Stomach smooth muscle (tissue), 2 donors: ENCODE measurements at regions not wholly inside any gene's neighbourhood (a gene's known extent, or its start where the extent isn't known, plus 50 kb on each side); places are given as distances from the start of the nearest gene placed in this dataset.
"Not testable (repeated sequence)": the region's sequence is repeated elsewhere in the genome, so short reads cannot be mapped to it uniquely, and the experiment has no call there.

Experiments
- H3K27ac ChIP-seq: one replicate; pipeline ENCODE4 v1.7.0; 2013; ENCODE audit warnings: mild to moderate bottlenecking, low read length, inconsistent platforms
- H3K27me3 ChIP-seq, 2 donors: one replicate each; pipeline ENCODE4 v1.7.0; 2013; ENCODE audit warnings: low read length in 2 of 2; ENCODE audit not compliant: insufficient read depth in 2 of 2, control insufficient read depth in 1 of 2
- H3K36me3 ChIP-seq, 2 donors: one replicate each; pipeline ENCODE4 v1.7.0; 2013; ENCODE audit warnings: low read length in 2 of 2; ENCODE audit not compliant: control insufficient read depth in 2 of 2, insufficient read depth in 2 of 2
- H3K4me1 ChIP-seq: one replicate; pipeline ENCODE4 v1.7.0; 2013; ENCODE audit warnings: low read length; ENCODE audit not compliant: control insufficient read depth, insufficient read depth
- H3K4me3 ChIP-seq, 2 donors: one replicate each; pipeline ENCODE4 v1.7.0; 2013; ENCODE audit warnings: low read length in 2 of 2
- H3K9ac ChIP-seq, 2 donors: one replicate each; pipeline ENCODE4 v1.7.0; 2013; ENCODE audit warnings: low read length in 2 of 2, mild to moderate bottlenecking in 1 of 2
- H3K9me3 ChIP-seq, 2 donors: one replicate each; pipeline ENCODE4 v1.7.0; 2013; ENCODE audit warnings: low read length in 2 of 2; ENCODE audit not compliant: control insufficient read depth in 2 of 2
- donor health status: healthy.
- donor health status: Pancreatic carcinoma.

GRCh38 chr3:35137612-35138011, 501.7 kb upstream of the ARPP21 start:
- Histone ChIP-seq H3K9me3 (peaks cover 0 to 6% of the 10 kb centered on the region in 2 donors), H3K27me3 (no peaks in the 10 kb centered on the region)

GRCh38 chr3:35141406-35141805, 497.9 kb upstream of the ARPP21 start:
- no peaks in the 10 kb centered on the region for H3K27me3 ChIP-seq

More at GRCh38 chr3:35137612-35138011, 501.7 kb upstream of the ARPP21 start:
- no peak overlapping the region for H3K9ac ChIP-seq
- H3K4me3 ChIP-seq, result no peak overlapping the region
- no peaks in the 10 kb centered on the region for H3K4me1 ChIP-seq
- H3K27ac ChIP-seq, result no peak overlapping the region
- no peaks in the 10 kb centered on the region for H3K36me3 ChIP-seq

GRCh38 chr3:35144011-35144410, 495.3 kb upstream of the ARPP21 start:
- Histone ChIP-seq H3K27me3 (no peaks in the 10 kb centered on the region), H3K4me1 (no peaks in the 10 kb centered on the region), H3K4me3 (no peak overlapping the region), H3K9me3 (peaks cover 0 to 6% of the 10 kb centered on the region in 2 donors), H3K9ac (no peak overlapping the region), H3K36me3 (no peaks in the 10 kb centered on the region), H3K27ac (no peak overlapping the region)

More at GRCh38 chr3:35141406-35141805, 497.9 kb upstream of the ARPP21 start:
- H3K36me3 ChIP-seq, result no peaks in the 10 kb centered on the region
- H3K4me3 ChIP-seq, result no peak overlapping the region
- H3K27ac ChIP-seq, result no peak overlapping the region
- H3K9ac ChIP-seq, result no peak overlapping the region
- H3K4me1 ChIP-seq, result no peaks in the 10 kb centered on the region
- H3K9me3 ChIP-seq, result peaks cover 0 to 6% of the 10 kb centered on the region in 2 donors

GRCh38 chr3:35146256-35147035, 492.9 kb upstream of the ARPP21 start:
- H3K27ac ChIP-seq, H3K9ac ChIP-seq, H3K4me1 ChIP-seq, H3K4me3 ChIP-seq, H3K36me3 ChIP-seq, H3K27me3 ChIP-seq, H3K9me3 ChIP-seq: not testable (repeated sequence)

GRCh38 chr3:35183927-35184675, 455.2 kb upstream of the ARPP21 start:
- H3K4me3 ChIP-seq, result no peak overlapping the region
- no peaks in the 10 kb centered on the region for H3K4me1 ChIP-seq
- no peaks in the 10 kb centered on the region for H3K27me3 ChIP-seq
- H3K9ac ChIP-seq, result no peak overlapping the region
- peaks cover 0 to 8% of the 10 kb centered on the region in 2 donors for H3K9me3 ChIP-seq
- H3K27ac ChIP-seq, result no peak overlapping the region
- H3K36me3 ChIP-seq, result no peaks in the 10 kb centered on the region

GRCh38 chr3:35184775-35185174, 454.6 kb upstream of the ARPP21 start:
- no peaks in the 10 kb centered on the region for H3K4me1 ChIP-seq
- no peak overlapping the region for H3K4me3 ChIP-seq
- H3K27ac ChIP-seq, result no peak overlapping the region
- no peaks in the 10 kb centered on the region for H3K36me3 ChIP-seq
- H3K9me3 ChIP-seq, result peaks cover 0 to 8% of the 10 kb centered on the region in 2 donors
- no peak overlapping the region for H3K9ac ChIP-seq
- no peaks in the 10 kb centered on the region for H3K27me3 ChIP-seq

GRCh38 chr3:35187908-35188307, 451.4 kb upstream of the ARPP21 start:
- H3K4me3 ChIP-seq, result no peak overlapping the region
- H3K36me3 ChIP-seq, result no peaks in the 10 kb centered on the region
- no peak overlapping the region for H3K27ac ChIP-seq
- no peaks in the 10 kb centered on the region for H3K4me1 ChIP-seq
- no peaks in the 10 kb centered on the region for H3K27me3 ChIP-seq
- no peak overlapping the region for H3K9ac ChIP-seq
- H3K9me3 ChIP-seq, result no peaks in the 10 kb centered on the region

- Histone ChIP-seq H3K27me3 (no peaks in the 10 kb centered on the region), H3K4me1 (no peaks in the 10 kb centered on the region), H3K9ac (no peak overlapping the region), H3K4me3 (no peak overlapping the region), H3K9me3 (no peaks in the 10 kb centered on the region), H3K36me3 (no peaks in the 10 kb centered on the region), H3K27ac (no peak overlapping the region)
Observed at GRCh38 chr3:35194666-35195065, 444.7 kb upstream of the ARPP21 start.

GRCh38 chr3:35198857-35199256, 440.5 kb upstream of the ARPP21 start:
- Histone ChIP-seq H3K27me3 (no peaks in the 10 kb centered on the region), H3K4me1 (no peaks in the 10 kb centered on the region), H3K36me3 (no peaks in the 10 kb centered on the region), H3K27ac (no peak overlapping the region), H3K9ac (no peak overlapping the region), H3K4me3 (no peak overlapping the region), H3K9me3 (no peaks in the 10 kb centered on the region)

- H3K4me1 ChIP-seq, result no peaks in the 10 kb centered on the region
- no peak overlapping the region for H3K27ac ChIP-seq
- H3K9ac ChIP-seq, result no peak overlapping the region
- H3K9me3 ChIP-seq, result no peaks in the 10 kb centered on the region
- H3K27me3 ChIP-seq, result no peaks in the 10 kb centered on the region
- no peaks in the 10 kb centered on the region for H3K36me3 ChIP-seq
- no peak overlapping the region for H3K4me3 ChIP-seq
Observed at GRCh38 chr3:35200056-35200455, 439.3 kb upstream of the ARPP21 start.

- Histone ChIP-seq H3K36me3 (no peaks in the 10 kb centered on the region), H3K9me3 (no peaks in the 10 kb centered on the region), H3K4me1 (no peaks in the 10 kb centered on the region), H3K27me3 (no peaks in the 10 kb centered on the region), H3K4me3 (no peak overlapping the region), H3K27ac (no peak overlapping the region), H3K9ac (no peak overlapping the region)
Observed at GRCh38 chr3:35201211-35201610, 438.1 kb upstream of the ARPP21 start.
